Large intestine (tissue), 3 donors: ENCODE measurements at regions not wholly inside any gene's neighbourhood (a gene's known extent, or its start where the extent isn't known, plus 50 kb on each side); places are given as distances from the start of the nearest gene placed in this dataset.

Source experiments
- DNase-seq, 2 donors: peaks; one replicate each; pipeline versions ENCODE4 v3.0.0 to v3.0.0-alpha.2; 2013
- H3K27ac ChIP-seq: one replicate; pipeline ENCODE4 v1.5.1; 2013; ENCODE audit warnings: low read length
- H3K27me3 ChIP-seq: 2 replicates; pipeline ENCODE4 v1.6.1; 2013; ENCODE audit warnings: low read length; ENCODE audit not compliant: control insufficient read depth, insufficient read depth
- H3K36me3 ChIP-seq: 2 replicates; pipeline ENCODE4 v1.6.1; 2013; ENCODE audit warnings: low read length; ENCODE audit not compliant: control insufficient read depth, insufficient read depth
- H3K4me1 ChIP-seq: one replicate; pipeline ENCODE4 v1.6.1; 2013; ENCODE audit warnings: low read length; ENCODE audit not compliant: control insufficient read depth, insufficient read depth
- H3K4me3 ChIP-seq: one replicate; pipeline ENCODE4 v1.5.1; 2013; ENCODE audit warnings: low read length
- H3K9me3 ChIP-seq: one replicate; pipeline ENCODE4 v1.6.1; 2013; ENCODE audit warnings: mild to moderate bottlenecking, low read depth, low read length, moderate library complexity; ENCODE audit not compliant: control insufficient read depth
- WGBS: methylation state at CpG from one replicate; pipeline ENCODE4 v1.1.5; 2013; ENCODE audit warnings: low lambda C conversion rate; ENCODE audit not compliant: insufficient coverage; 5-methylcytosine and 5-hydroxymethylcytosine counted together

- H3K27me3 ChIP-seq: no peaks in the 10 kb centered on the region
- no peaks in the 10 kb centered on the region for H3K9me3 ChIP-seq
- no peak overlapping the region for H3K27ac ChIP-seq
- DNase-seq: no peak
- no peak overlapping the region for H3K4me3 ChIP-seq
- no peaks in the 10 kb centered on the region for H3K36me3 ChIP-seq
- 100% methylated on average over 2 of the region's 3 CpGs for WGBS
- peaks cover 3% of the 10 kb centered on the region for H3K4me1 ChIP-seq
Observed at GRCh38 chr12:75838309-75838708, 193.3 kb downstream of the PHLDA1 start.

GRCh38 chr12:75837700-75838099 is 193.9 kb downstream of the PHLDA1 start:
- Histone ChIP-seq H3K9me3 (no peaks in the 10 kb centered on the region), H3K4me1 (peaks cover 3% of the 10 kb centered on the region), H3K36me3 (no peaks in the 10 kb centered on the region), H3K27ac (no peak overlapping the region), H3K27me3 (no peaks in the 10 kb centered on the region), H3K4me3 (no peak overlapping the region)
- no CpG with 5 or more reads among the region's 2 CpGs for WGBS
- peak in 1 of 2 donors; percentile 35 for DNase-seq

GRCh38 chr12:75836533-75836932 is 195.0 kb downstream of the PHLDA1 start:
- H3K4me1 ChIP-seq: peaks cover 3% of the 10 kb centered on the region
- H3K27ac ChIP-seq: no peak overlapping the region
- H3K9me3 ChIP-seq: no peaks in the 10 kb centered on the region

GRCh38 chr12:75834591-75834990 is 197.0 kb downstream of the PHLDA1 start:
- 80% methylated on average over 1 of the region's 3 CpGs for WGBS
- Histone ChIP-seq H3K4me3 (no peak overlapping the region), H3K4me1 (no peaks in the 10 kb centered on the region), H3K27ac (no peak overlapping the region), H3K27me3 (no peaks in the 10 kb centered on the region), H3K9me3 (no peaks in the 10 kb centered on the region), H3K36me3 (no peaks in the 10 kb centered on the region)
- DNase-seq: no peak

More at GRCh38 chr12:75836533-75836932, 195.0 kb downstream of the PHLDA1 start:
- no peaks in the 10 kb centered on the region for H3K27me3 ChIP-seq
- H3K36me3 ChIP-seq: no peaks in the 10 kb centered on the region
- H3K4me3 ChIP-seq: no peak overlapping the region
- no peak for DNase-seq

- H3K4me3 ChIP-seq: no peak overlapping the region
- H3K9me3 ChIP-seq: no peaks in the 10 kb centered on the region
- no peaks in the 10 kb centered on the region for H3K27me3 ChIP-seq
- no peaks in the 10 kb centered on the region for H3K4me1 ChIP-seq
- no peak for DNase-seq
- WGBS: no CpG with 5 or more reads among the region's 3 CpGs
- H3K27ac ChIP-seq: no peak overlapping the region
- H3K36me3 ChIP-seq: no peaks in the 10 kb centered on the region
Observed at GRCh38 chr12:75833268-75833667, 198.3 kb downstream of the PHLDA1 start.

GRCh38 chr12:75831402-75831801 is 200.2 kb downstream of the PHLDA1 start:
- Histone ChIP-seq H3K27me3 (no peaks in the 10 kb centered on the region), H3K27ac (no peak overlapping the region), H3K4me1 (no peaks in the 10 kb centered on the region), H3K36me3 (no peaks in the 10 kb centered on the region), H3K4me3 (no peak overlapping the region), H3K9me3 (no peaks in the 10 kb centered on the region)
- DNase-seq: no peak
- WGBS: 0% methylated on average over 1 of the region's 2 CpGs

GRCh38 chr12:75827061-75827460 is 204.5 kb downstream of the PHLDA1 start:
- H3K9me3 ChIP-seq: no peaks in the 10 kb centered on the region
- no peaks in the 10 kb centered on the region for H3K27me3 ChIP-seq
- DNase-seq: no peak
- no peak overlapping the region for H3K4me3 ChIP-seq
- H3K27ac ChIP-seq: no peak overlapping the region
- no CpG with 5 or more reads among the region's 3 CpGs for WGBS
- no peaks in the 10 kb centered on the region for H3K4me1 ChIP-seq
- no peaks in the 10 kb centered on the region for H3K36me3 ChIP-seq

GRCh38 chr12:75825686-75826085 is 205.9 kb downstream of the PHLDA1 start:
- WGBS: 77% methylated on average over 3 of the region's 4 CpGs
- no peak overlapping the region for H3K4me3 ChIP-seq
- H3K27ac ChIP-seq: no peak overlapping the region
- H3K27me3 ChIP-seq: no peaks in the 10 kb centered on the region
- no peaks in the 10 kb centered on the region for H3K36me3 ChIP-seq
- DNase-seq: no peak
- no peaks in the 10 kb centered on the region for H3K4me1 ChIP-seq
- no peaks in the 10 kb centered on the region for H3K9me3 ChIP-seq

- WGBS: no CpG with 5 or more reads among the region's 1 CpG
Observed at GRCh38 chr12:75823475-75823874, 208.1 kb downstream of the PHLDA1 start.

GRCh38 chr12:75822416-75822815 is 209.2 kb downstream of the PHLDA1 start:
- 80% methylated on average over 1 of the region's 3 CpGs for WGBS
- no peaks in the 10 kb centered on the region for H3K4me1 ChIP-seq
- H3K27ac ChIP-seq: no peak overlapping the region
- no peaks in the 10 kb centered on the region for H3K36me3 ChIP-seq
- H3K9me3 ChIP-seq: no peaks in the 10 kb centered on the region
- no peaks in the 10 kb centered on the region for H3K27me3 ChIP-seq
- DNase-seq: no peak
- H3K4me3 ChIP-seq: no peak overlapping the region

More at GRCh38 chr12:75823475-75823874, 208.1 kb downstream of the PHLDA1 start:
- Histone ChIP-seq H3K36me3 (no peaks in the 10 kb centered on the region), H3K4me1 (no peaks in the 10 kb centered on the region), H3K27me3 (no peaks in the 10 kb centered on the region), H3K4me3 (no peak overlapping the region), H3K27ac (no peak overlapping the region), H3K9me3 (no peaks in the 10 kb centered on the region)
- no peak for DNase-seq

GRCh38 chr12:75820848-75821578 is 210.6 kb downstream of the PHLDA1 start:
- Histone ChIP-seq H3K27ac (no peak overlapping the region), H3K36me3 (no peaks in the 10 kb centered on the region), H3K9me3 (no peaks in the 10 kb centered on the region), H3K27me3 (no peaks in the 10 kb centered on the region), H3K4me3 (no peak overlapping the region), H3K4me1 (no peaks in the 10 kb centered on the region)
- WGBS: 95% methylated on average over 4 of the region's 10 CpGs
- DNase-seq: peak in 1 of 2 donors; percentile 34
